Osteocyte (in vitro differentiated cells): ENCODE measurements at regions not wholly inside any gene's neighbourhood (a gene's known extent, or its start where the extent isn't known, plus 50 kb on each side); places are given as distances from the start of the nearest gene placed in this dataset.

Experiments
- DNase-seq: peaks from one replicate; pipeline ENCODE4 v3.0.0; 2021; ENCODE audit warnings: mixed read lengths; ENCODE audit not compliant: unreplicated experiment; ENCODE audit errors: extremely low spot score
- H3K27ac Mint-ChIP-seq: one replicate; pipeline ENCODE4 v1.8.0; 2021; ENCODE audit warnings: mild to moderate bottlenecking, mixed read lengths; ENCODE audit not compliant: unreplicated experiment
- H3K27me3 Mint-ChIP-seq: one replicate; pipeline ENCODE4 v1.8.0; 2021; ENCODE audit warnings: mixed read lengths; ENCODE audit not compliant: unreplicated experiment
- H3K36me3 Mint-ChIP-seq: one replicate; pipeline ENCODE4 v1.8.0; 2021; ENCODE audit warnings: mixed read lengths; ENCODE audit not compliant: unreplicated experiment
- H3K4me1 Mint-ChIP-seq: one replicate; pipeline ENCODE4 v1.8.0; 2021; ENCODE audit warnings: mixed read lengths; ENCODE audit not compliant: unreplicated experiment
- H3K4me3 Mint-ChIP-seq: one replicate; pipeline ENCODE4 v1.8.0; 2021; ENCODE audit warnings: mild to moderate bottlenecking, moderate library complexity, mixed read lengths; ENCODE audit not compliant: unreplicated experiment
- H3K9me3 Mint-ChIP-seq: one replicate; pipeline ENCODE4 v1.8.0; 2021; ENCODE audit warnings: mixed read lengths; ENCODE audit not compliant: unreplicated experiment
- CTCF ChIP-seq: fragments of 200-600 bp; sonication (generic); IDR thresholded peaks from 2 replicates; pipeline ENCODE4 v1.5.0; 2021; ENCODE audit warnings: antibody characterized with exemption, mild to moderate bottlenecking, moderate library complexity

- DNase-seq: no peak
- no peak overlapping the region for H3K27ac Mint-ChIP-seq
- H3K27me3 Mint-ChIP-seq: no peaks in the 10 kb centered on the region
These were observed 67.7 kb upstream of the NSMCE3 start for GRCh38 chr15:29337156-29337959.

GRCh38 chr15:29334544-29334943 lies 64.9 kb upstream of the NSMCE3 start:
- no peak for DNase-seq
- no peaks in the 10 kb centered on the region for H3K4me1 Mint-ChIP-seq
- no peak for TF ChIP-seq CTCF
- no peak overlapping the region for H3K4me3 Mint-ChIP-seq
- H3K36me3 Mint-ChIP-seq: no peaks in the 10 kb centered on the region
- H3K9me3 Mint-ChIP-seq: no peaks in the 10 kb centered on the region
- H3K27me3 Mint-ChIP-seq: no peaks in the 10 kb centered on the region
- H3K27ac Mint-ChIP-seq: no peak overlapping the region

More at GRCh38 chr15:29337156-29337959, 67.7 kb upstream of the NSMCE3 start:
- TF ChIP-seq CTCF: no peak
- Mint-ChIP-seq H3K4me1 (no peaks in the 10 kb centered on the region), H3K9me3 (no peaks in the 10 kb centered on the region), H3K36me3 (no peaks in the 10 kb centered on the region), H3K4me3 (no peak overlapping the region)

GRCh38 chr15:29333261-29333660 lies 63.6 kb upstream of the NSMCE3 start:
- no peaks in the 10 kb centered on the region for H3K36me3 Mint-ChIP-seq
- no peak for DNase-seq
- no peaks in the 10 kb centered on the region for H3K27me3 Mint-ChIP-seq
- H3K4me3 Mint-ChIP-seq: no peak overlapping the region
- H3K9me3 Mint-ChIP-seq: no peaks in the 10 kb centered on the region
- TF ChIP-seq CTCF: no peak
- no peaks in the 10 kb centered on the region for H3K4me1 Mint-ChIP-seq
- no peak overlapping the region for H3K27ac Mint-ChIP-seq

GRCh38 chr15:29331669-29332068 lies 62.0 kb upstream of the NSMCE3 start:
- Mint-ChIP-seq H3K36me3 (no peaks in the 10 kb centered on the region), H3K4me3 (no peak overlapping the region), H3K27me3 (no peaks in the 10 kb centered on the region), H3K4me1 (no peaks in the 10 kb centered on the region), H3K9me3 (no peaks in the 10 kb centered on the region), H3K27ac (no peak overlapping the region)
- TF ChIP-seq CTCF: no peak
- DNase-seq: no peak

GRCh38 chr15:29331071-29331470 lies 61.4 kb upstream of the NSMCE3 start:
- H3K27ac Mint-ChIP-seq: no peak overlapping the region
- TF ChIP-seq CTCF: no peak

More at GRCh38 chr15:29331071-29331470, 61.4 kb upstream of the NSMCE3 start:
- Mint-ChIP-seq H3K36me3 (no peaks in the 10 kb centered on the region), H3K4me3 (no peak overlapping the region), H3K4me1 (no peaks in the 10 kb centered on the region), H3K9me3 (peaks cover 2% of the 10 kb centered on the region), H3K27me3 (peaks cover under 1% of the 10 kb centered on the region)
- no peak for DNase-seq
